NCI-H526 (cell line): ENCODE measurements at regions not wholly inside any gene's neighbourhood (a gene's known extent, or its start where the extent isn't known, plus 50 kb on each side); places are given as distances from the start of the nearest gene placed in this dataset.
A peak's percentile ranks its signal among the peaks of the same experiment; 100 is the strongest.

Experiments used
- DNase-seq, 2 experiments: peaks; one replicate each; lab custom pipeline; 2025; lab: John Stamatoyannopoulos, UW

DNA sequence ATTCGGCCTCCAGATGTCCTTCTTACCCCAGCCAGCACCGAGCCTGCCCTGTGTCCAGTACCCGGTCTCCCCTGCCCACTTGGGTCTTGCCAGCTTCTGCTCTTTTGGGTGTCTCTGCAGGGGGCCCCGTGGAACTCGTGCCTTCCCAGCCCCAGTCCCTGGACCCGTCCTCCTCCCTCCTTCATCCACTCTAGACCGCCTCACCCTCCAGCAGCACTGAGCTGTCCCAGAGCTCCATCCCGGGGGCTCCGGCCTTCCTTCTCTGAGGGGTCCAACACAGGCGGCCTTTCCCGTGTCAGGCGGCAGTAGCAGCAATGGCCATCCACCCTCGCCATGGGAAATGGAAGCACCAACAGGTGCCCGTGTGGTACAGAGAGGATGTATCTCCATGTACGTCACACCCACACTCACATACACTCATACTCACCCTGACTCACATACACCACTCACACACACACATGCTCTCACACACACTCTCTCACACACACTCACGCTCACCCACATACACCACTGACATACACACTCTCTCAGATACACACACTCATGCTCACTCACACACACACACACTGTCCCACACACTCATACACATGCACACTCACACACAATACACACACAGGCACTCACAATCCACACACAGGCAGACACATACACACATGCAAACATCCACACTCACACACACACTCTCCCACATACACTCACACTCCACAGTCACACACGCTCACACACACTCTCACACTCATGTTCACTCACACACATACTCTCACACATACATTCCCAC, 827.5 kb upstream of the SALL3 start:
- DNase-seq, result no peak

DNA sequence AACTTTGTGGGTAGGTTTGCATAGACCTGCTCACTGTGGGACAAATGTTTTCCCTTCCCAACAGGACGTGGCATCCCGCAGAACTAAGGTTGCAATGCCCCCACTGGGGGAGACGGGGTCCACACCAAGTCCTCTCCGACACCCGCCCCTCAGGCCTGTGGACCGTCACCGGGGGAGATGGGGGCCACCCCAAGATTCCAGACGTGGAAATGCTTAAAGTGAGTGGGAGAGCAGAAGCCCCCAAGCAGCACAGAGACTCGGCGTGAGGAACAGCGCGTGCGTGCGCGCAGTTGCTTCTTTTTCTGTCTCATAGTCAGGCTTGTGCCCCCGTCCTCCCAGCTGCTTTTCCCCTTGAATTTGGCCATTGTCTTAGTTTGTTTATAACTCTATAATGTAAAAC, 826.3 kb upstream of the SALL3 start:
- DNase-seq, result no peak

DNA sequence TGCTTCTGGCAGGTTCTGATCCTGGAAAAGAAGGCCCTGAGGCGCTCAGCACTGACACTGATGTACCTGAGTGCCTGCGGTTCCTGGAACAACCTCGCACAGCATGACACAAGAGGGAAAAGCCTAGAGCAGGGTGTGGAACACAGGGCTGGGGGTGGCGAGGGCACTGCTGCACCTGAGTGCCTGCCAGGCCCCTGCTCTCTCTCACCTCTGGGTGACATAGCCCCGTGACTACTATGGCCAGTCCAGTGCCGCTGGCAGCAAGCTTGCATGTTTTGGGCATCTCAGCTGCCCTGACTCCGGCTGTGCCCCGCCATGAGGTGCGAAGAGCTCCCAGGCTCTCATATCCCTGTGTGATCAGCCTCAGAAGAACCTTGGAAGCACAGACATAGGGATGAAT, 825.2 kb upstream of the SALL3 start:
- no peak for DNase-seq

DNA sequence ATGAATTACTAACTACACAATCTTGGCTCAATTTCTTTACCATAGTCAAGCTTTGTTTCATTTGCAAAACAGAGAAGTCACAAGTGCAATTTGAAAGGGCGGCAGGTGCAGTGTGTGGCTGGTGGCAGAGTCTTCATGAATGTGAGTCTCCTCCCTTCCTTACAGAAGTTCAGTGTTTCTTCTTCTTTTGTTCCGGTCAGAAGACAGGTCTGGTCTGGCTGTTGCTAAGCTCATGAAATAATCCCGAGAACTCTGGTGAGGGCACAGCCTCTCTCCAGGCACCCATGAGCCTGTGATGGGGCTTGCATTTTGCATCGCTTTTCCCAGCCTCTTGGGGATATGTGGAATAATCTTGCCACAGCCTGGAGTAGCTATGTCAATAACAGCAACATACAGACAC, 824.8 kb upstream of the SALL3 start:
- DNase-seq, result no peak

DNA sequence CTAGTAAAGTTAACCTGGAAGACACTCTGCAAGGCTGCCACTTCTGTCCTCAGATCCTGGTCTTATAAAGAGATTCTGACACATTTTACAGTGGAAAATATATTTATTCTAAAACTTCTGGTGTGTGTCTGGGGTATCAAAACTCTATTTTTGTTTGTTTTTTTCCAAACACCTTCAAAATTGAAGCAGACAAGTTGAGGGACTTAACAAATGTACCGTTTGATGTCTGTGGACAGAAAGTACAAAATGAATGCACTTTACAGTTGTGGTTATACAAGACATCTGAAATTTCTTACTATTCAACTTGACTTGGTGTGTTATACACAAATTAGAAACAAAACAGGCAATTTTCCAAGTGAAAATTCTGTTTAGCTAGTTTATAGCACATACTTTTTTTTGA, 823.2 kb upstream of the SALL3 start:
- DNase-seq, result no peak

DNA sequence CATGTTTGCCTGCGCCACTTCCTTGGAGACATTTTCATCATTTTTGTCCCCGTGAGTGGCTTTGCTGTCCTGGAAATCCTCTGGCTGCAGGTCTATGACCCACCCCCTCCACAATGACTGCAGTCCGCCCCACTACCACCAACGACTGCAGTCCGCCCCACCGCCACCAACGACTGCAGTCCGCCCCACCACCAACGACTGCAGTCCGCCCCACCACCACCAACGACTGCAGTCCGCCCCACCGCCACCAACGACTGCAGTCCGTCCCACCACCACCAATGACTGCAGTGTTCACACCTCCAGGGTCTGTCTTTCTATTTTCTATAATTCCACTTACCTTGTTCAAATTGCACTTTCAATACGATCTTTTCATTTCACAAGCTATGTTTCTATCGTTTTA, 820.7 kb upstream of the SALL3 start:
- DNase-seq, result no peak

DNA sequence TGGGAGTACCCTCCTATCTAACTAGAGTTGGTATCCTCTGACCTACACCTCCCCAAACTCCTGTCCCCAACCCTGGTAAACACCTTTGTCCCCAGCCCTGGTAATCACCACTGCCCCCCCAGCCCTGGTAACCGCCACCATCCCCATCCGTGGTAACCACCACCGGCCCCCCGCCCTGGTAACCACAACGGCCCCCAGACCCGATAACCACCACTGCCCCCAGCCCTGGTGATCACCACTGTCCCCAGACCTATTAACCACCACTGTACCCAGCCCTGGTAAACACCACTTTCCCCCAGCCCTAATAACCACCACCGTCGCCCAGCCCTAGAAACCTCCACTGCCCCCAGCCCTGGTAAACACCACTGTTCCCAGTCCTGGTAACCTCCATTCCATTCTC, 820.2 kb upstream of the SALL3 start:
- DNase-seq, result no peak

DNA sequence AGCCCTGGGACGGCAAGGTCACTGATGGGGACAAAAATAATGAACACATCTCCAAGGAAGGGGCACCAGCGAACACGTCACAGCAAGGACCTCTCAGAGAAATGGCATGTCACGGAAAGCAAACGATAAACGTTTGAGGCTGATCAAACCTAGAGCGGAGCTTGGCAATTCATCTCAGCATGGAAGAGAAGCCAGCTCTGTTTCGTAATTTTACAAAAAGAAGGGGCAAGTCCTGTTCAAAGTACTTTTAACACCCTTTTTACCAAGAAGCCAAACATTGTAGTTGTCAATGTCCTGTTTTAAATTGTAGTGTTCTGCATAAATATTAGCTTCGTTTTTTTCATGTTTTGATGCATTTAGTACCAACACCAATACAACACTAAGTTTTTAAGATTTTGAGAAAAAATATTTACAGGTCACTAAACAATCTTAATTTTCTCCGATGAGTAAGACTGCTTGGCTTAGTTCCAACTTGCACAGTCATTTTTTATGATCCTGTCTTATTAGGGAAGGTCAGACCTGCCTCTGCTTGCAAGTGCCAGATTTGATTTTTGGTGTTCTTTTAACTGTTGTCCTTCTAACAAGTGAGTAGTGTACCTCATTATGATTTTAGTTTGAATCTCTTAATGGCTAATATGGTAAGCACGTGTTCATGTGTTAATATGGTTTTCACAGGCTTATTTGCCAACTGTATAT, 818.5 kb upstream of the SALL3 start:
- DNase-seq, result no peak

DNA sequence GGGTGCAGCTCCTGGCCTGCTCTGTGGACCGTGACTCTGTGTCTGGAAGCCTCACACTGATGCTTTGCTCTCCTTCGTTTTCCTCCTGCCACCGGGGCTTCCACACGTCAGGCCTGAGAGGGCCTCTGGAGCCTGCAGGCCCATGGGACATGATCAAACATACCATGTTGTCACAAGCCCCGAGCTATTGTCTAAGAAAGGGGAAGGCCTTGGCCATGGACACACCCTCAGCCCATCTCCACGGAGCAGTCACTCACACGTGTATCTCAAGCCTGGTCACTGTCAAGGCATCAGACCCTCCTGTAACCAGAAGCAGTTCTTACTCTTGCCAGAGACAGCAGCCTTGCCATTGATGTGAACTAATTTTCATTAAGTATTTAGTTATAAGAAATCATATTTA, 814.1 kb upstream of the SALL3 start:
- DNase-seq, result no peak

DNA sequence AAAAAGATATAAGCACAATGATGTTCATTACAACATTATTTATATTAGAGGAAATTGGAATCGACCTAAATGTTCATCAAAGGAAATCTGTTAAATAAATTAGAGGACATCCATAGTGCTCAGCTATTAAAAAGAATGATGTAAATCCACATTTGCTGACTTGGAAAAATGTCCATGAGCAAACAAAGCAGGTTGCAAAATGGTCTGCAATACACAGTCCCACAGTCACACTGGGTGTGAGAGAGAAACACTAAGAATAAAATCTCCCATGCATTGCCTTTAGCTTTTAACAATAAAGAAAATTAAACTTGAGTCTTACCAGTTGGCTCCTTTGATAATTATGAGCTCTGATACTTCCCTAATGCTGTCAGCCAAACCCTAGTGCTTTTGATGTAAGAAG, 811.1 kb upstream of the SALL3 start:
- no peak for DNase-seq

DNA sequence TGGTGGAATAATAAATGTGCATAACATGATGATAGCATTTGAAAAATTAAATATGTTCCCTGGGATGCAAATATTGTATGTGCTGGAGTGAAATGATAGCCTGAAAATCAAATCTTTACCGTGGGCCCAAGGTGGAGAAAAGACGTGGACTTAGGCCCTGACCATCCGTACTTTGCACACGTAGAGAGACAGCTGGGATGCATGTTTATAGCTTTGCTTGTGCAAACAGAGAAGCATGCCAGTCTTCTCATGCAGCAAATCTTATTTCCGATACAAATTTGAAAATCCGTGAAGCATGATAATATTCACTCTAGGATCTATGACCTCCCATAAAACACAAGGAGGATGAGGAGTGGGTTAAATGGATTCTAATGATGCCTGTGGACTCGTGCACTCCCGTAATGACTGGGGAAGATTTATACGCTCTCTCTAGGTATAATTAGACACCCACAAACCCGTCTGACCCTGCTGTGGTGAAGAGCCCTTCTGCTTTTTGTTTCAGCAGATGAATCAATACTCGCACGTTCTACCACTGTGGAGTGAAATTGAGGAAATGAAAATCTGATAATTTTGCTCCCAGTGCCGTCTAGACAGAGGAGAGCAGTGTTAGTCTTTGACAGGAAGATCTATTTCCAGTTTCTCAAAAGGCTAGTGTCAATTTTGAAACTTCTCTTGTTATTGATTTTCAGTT, 810.3 kb upstream of the SALL3 start:
- peak in 1 of 2 experiments; percentile 0 for DNase-seq

DNA sequence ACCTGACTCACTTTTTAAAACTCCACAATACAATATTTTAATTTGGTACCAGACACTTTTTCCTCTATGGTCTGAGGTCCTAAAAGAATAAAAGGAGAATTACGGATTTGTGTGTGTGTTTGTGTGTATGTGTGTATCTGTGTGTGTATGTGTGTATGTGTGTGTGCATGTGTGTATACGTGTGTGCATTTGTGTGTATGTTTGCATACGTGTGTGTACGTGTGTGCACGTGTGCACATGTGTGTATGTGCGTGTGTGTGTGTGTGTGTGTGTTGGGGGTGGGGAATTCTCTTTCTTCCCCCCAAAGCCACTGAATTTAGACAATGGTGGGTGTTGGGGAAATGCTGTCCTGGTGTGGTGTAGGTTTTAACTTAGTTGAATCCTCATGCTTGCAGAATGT, 807.7 kb upstream of the SALL3 start:
- no peak for DNase-seq

DNA sequence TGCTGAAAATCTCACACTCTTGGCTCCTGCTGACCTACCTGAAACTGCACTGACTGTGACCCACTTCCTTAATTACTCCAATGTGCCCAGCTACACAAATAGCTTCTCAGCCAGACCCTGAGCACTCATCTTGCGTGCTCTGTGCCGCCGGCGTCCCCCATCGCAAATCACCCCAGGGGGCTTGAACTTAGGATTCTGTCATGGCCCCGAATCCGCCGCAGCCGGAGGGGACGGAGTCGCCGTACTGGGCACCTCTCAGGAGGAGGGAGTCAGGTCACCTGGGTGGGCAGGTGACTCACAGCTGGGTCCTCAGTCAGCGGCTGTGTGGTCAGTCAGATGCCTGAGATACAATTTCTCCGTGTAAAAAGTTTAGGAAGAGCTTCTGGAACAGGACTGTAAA, 804.9 kb upstream of the SALL3 start:
- no peak for DNase-seq

DNA sequence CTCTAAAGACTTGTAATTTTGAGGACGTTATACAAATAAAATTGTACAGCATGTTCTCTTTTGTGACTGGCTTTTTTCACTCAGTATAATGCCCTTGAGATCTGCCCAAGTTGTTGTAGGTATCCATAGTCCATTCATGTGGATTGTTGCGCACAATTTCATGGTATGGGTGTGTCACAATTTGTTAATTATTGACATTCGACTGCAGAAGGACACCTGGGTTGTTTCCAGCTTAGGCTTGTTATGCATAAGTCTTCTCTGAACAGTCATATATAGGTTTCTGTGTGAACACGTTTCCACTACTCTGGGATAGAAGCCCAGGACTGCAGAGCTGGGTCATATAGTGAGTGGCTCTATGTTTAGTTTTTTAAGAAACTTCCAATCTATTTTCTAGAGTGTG, 800.8 kb upstream of the SALL3 start:
- DNase-seq, result no peak

DNA sequence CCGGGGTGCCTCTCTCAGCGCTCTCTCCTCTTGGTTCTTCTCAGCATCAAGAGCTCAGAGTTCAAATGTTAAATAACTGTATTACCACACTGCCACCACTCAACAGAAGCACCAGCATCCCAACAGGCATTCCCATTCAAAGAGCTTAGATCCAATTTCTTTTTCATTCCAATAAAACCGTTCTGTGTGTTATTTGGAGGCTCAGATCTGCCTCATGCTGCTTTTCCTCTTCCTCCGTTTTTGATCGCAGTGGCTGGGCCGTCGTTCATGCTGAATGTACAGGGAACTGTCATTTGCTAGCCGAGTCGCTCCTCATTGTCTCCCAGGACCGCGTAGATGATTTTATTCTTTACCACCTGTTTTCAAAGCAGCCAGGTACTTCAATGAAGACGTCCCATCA, 798.9 kb upstream of the SALL3 start:
- no peak for DNase-seq

DNA sequence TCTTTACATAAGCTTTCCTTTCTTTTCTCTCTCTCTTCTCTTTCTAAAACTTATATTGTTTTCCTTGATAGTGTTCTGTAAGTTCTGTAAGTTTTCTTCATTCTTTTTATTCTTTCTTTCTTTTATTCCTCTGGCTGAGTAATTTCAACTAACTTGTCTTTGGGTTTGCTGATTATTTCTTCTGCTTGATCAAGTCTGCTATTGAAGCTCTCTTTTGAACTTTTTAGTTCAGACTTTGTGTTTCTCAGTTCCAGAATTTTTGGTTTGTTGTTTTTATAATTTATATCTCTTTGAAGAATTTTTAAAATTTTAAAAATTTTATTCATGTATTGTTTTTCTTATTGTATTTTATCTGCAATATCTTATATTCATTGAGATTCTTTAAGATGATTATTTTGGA, 795.8 kb upstream of the SALL3 start:
- no peak for DNase-seq

DNA sequence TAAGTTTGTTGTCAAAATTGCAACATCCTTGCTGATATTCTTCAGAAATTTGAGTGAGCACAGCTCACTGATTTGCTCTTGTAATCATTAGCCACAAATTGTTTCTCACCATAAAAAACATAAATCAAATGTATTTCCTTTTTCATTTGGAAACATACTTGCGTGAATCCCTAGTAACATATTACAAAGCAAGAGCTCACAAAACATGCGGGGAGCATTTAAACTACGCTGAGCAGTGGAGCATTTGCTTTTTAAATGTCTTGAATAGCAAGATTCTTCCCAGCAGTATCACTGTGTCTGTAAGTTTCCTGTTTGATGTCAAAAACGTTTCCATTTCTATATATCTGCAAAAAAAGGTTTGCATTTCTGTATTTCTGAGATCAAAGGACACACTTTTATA, 788.3 kb upstream of the SALL3 start:
- DNase-seq, result no peak

DNA sequence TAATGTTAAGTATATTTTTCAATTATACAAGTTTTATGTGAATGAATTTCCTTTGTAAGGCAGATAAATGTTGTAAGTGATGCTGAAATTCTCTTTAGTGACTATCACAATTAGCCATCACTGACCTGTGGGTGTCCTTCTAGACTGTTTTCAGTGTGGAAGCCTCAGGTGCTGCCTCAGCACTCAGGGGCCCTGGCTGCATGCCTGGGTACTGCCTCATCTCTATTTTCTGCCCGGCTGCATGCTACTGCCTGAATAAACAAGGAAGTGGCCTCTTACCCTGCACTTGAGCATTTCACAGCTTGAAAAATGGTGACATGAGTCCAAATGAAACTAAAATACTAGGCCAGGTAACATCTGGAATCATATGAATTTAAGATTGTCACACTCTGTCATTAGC, 787.6 kb upstream of the SALL3 start:
- no peak for DNase-seq

DNA sequence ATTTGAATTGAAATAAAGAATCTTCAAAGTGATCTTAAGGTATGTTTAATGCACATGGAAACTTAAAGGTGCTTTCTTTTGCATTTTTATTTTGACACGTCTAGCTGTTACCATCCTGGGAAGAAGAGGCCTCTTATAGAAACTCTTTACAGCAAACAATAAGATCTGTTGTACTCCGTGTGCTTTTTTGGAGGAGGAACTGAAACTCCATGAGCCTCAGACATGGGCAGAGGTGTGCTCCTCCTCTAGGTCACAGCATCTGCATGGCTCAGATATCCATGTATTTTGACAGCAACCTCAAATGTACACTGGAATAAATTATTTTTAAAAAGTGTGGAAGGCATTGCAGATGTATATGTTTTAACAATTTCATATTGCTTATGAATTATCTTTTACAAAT, 783.3 kb upstream of the SALL3 start:
- no peak for DNase-seq

DNA sequence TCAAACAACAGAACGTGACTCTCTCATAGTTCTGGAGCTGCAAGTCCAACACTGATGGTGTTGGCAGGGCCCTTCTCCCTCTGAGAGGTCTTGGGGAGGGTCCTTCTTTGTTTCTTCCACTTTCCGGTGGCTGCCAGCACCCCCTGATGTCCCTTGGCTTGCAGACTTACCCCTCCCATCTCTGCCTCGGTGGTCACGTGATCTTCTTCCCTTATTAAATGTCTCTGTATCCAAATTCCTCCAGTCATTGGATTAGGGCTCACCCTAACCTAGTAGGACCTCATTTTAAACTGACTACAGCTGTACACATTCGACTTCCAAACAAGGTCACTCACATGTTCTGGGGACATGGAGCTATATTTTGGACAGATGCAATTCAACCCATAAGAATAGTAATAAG, 780.6 kb upstream of the SALL3 start:
- DNase-seq, result no peak

DNA sequence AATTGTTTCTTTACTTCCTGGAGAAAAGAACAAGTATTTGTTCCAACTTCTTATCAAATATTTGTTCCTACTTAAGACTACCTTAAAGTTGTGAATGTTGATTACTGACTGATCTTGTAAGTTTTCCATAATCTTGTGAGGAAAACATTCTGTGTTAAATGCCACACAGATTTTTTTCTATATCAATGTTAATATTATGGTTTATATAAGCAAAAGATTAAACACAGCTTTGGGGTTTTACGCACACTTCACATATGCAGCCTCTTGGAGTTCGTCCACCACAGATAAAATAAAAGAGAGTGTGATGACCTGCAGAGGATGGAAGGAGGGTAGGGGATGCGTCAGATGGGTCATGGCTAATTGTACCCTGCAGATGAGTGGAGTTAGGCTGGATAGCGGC, 780.0 kb upstream of the SALL3 start:
- no peak for DNase-seq

DNA sequence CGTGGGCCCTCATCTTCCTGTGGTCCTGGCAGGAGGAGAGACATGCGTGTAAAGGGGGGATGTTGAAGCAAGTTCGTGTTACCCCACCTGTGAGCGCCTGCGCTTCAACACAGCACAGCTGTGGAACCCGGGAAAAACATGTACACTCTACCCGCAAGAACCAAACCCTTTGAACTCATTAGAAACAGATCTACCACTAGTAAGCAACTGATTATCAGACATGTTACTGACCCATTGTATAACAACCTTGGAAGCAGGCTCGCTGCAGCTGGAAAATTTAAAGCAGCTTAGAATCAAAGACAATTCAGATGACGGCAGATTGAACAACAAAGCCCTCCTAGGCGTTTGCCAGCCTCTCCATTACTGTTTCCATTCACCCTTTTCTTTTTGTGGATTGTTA, 771.7 kb upstream of the SALL3 start:
- DNase-seq, result no peak

DNA sequence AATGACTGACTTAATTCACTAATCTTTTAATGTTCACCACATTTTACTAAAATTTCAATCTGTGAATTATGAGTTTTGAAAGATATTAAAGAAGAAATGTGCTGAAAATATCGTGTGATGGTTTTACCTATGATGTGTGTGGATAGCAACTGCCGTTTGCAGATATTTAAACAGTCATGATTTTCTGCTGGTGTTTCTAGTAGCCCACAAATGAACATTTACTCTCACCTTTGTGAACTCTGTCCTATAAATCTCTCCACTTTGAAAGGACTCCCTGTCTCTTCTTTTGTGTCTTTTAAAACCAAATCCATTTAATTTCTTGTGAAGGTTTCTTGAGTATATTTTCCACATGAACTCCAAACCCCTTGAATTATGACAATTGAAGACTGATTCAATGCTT, 771.2 kb upstream of the SALL3 start:
- no peak for DNase-seq
